ENCODE measurements at regions not wholly inside any gene's neighbourhood (a gene's known extent, or its start where the extent isn't known, plus 50 kb on each side); places are given as distances from the start of the nearest gene placed in this dataset.

DNA sequence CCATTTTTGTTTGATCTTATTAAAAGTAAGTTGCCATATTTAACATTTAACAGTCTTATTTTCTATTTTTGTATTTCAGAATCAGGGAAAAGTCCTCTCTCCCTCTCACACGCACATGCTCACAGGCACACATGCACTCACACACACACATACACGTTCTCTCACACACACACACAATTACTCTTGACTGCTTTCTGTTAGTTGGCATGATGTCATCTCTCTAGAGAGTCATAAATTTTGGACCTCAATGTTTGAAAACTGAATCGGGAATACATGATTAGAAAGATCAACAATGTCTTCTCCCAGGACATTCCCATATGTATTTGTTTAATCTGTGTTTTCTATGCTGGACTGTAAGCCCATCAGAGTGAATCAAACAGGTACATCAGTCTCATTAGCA lies 165.7 kb upstream of the AHR start:
- DNase-seq: no peak

DNA sequence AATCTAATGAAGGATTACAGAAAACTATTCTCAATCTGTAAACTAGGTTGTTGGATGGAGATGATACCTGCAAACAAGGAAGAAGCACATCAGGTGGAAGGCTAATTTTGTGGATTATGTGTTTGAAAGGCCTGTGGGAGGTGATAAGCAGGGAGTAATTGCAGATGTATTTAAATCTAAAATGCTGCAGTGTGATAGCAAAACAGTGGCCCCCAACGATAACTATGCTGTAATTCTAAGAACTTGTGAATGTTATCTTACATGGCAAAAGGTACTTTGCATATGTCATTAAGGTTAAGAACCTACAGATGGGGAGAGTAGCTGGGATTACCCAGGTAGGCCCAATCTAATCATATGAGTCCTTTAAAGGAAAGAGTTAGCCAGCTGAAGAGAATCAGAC lies 164.5 kb upstream of the AHR start:
- no peak for DNase-seq

DNA sequence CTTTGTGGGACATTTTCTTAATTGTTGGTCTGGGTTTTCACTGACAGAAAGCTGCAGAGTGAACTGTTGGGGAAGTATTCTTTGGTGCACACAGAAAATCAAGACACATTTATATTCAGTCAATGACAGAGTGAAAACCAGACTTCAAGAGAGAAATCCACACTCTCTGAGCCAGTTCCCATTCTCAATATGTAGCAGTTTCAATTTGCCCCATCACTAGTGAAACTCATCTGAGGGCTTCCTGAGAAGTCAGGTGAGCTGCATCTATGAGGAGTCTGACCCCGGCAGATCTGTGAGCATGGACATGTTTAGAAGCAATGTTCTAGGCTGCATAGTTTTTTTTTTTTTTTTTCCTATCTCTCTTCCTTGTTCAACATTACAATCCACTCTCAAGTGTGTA lies 163.7 kb upstream of the AHR start:
- DNase-seq: no peak

DNA sequence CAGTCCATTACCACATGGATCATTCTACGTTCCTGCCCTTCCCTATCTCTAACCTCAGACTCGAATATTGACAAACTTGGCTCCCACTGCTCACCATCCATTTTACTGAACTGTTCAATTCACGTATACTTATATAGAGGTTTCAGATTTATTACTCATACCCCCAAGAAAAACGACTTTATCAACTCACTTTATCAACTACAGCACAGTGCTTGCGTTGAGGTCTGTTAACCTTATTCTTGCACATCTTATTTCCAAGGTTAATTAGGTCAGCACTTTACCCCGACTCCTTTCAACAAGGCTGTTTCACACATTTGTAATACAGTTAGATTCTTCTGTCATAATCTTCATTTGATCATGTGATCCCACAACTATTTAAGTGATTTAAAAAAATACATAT lies 162.3 kb upstream of the AHR start:
- no peak for DNase-seq

DNA sequence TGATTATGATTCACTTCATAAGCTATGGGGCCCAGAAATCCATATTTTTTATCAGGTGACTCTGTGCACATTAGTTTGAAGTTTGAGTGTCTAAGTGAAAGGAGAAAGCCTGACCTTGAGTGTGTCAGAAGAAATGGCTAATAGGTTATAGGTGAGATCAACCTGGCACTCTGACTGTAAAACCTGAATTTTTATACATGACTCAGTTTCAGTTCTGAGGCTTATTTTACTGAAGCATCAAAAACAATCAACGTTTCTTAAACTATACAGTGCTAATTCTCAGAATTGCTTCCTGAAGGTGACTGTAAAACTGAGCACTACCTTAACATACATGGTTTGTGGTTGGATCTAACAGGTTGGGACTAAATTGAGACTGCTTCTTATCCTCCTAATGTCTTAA lies 159.4 kb upstream of the AHR start:
- DNase-seq: no peak

GRCh38 chr7:17140406-17140805 lies 158.0 kb upstream of the AHR start:
- no peak for DNase-seq

DNA sequence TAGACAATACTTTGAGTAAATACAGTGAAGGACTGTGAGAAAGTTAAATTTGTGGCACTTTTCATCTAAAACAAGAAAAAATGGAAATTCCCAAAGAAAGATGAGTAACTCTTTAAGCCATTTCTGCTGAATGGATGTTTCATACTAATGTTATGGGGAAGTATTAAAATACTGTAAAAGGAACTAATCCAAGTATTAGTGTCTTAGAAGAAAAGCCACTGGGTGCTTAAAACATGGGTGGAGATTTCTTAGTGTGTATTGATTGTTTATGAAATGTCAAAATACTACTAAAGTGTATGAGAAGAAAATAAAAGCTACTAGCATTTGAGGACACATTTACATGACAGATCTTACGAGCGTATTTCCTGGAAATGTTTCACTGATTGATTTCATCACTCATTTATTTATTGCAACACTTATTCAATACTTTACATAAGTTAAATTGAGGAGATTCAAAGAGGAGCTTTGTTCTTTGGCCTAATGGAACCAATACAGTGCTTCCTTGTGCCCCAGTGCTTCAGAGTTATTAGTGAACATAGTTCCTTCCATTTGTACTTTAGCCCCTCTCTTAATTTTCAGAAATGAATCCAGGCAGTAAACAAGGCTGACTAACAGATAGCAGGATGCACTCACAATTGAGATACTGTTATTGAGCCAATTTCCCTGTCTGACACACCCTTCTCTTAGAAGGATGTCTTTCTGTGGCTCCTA lies 155.5 kb upstream of the AHR start:
- no peak for DNase-seq

DNA sequence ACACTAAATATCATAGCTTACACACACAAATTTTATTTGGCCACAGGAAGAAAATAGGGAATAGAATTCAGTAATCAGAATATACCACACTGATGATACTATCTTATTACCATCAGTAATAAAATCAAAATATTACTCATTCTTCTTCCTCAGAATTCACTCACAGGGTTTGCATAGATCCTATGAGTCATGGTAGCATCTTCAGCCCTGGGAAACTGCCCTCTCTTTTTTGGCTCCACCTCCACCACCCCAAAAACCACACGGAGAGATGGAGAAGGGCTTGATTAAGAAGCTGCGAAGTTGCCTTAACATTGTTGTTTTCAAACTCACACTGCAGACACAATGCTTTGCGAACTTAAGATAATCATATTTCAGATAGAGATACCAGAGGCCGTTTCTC lies 154.1 kb upstream of the AHR start:
- DNase-seq: no peak

DNA sequence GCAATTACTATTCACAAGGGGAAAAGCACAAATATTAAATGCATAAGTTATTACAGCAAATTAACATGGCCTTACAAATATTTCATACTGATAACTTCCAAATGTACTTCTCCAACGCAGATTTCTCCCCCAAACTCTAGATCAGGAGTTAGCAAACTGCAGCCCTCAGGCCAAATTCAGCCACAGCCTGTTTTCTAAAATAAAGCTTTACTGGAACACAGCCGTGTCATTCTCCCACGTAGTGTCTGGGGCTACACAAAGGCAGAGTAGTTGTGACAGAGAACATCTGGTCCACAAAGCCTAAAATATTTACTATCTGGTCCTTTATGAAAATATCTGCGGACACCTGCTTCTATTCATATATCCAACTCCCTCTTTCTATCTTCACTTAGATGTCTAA lies 151.8 kb upstream of the AHR start:
- DNase-seq: no peak

GRCh38 chr7:17147409-17147808 lies 151.0 kb upstream of the AHR start:
- DNase-seq: no peak

- no peak for DNase-seq
Measured at GRCh38 chr7:17150018-17150417, 148.4 kb upstream of the AHR start.

DNA sequence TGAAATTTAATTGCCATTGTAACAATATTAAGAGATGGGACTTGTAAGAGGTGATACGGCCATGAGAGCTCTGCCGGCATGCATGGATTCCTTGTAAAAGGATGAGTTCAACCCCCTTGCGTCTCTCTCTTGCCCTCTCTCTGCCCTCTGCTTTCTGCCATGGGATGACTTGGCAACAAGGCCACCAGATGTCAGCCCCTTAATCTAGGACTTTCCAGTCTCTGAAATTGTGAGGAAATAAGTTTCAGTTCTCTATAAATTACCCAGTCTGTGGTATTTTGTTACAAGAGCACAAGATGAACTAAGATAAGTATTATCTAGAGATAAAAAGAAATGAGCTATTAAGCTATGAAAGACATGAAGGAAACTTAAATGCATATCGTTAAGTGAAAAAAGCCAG lies 145.7 kb upstream of the AHR start:
- no peak for DNase-seq

DNA sequence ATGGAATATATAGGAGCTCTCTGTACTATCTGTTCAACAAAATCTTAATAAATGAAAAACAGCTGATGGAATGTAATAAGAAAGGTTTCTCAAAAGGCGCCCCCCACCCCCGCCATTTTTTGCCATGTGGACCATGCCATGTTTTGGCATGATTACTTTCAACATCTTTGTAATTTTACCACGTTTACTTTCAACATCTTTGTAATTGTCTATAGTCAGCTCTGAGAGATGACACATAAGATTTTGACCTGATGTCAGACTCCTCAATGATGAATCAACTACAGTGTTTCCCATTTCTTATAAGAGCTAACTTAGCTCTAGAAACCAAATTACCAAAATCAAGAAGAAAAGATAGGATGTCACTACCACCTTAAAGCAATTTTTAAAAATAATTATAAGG lies 144.9 kb upstream of the AHR start:
- DNase-seq: no peak

GRCh38 chr7:17155529-17155928 lies 142.9 kb upstream of the AHR start:
- DNase-seq: no peak

DNA sequence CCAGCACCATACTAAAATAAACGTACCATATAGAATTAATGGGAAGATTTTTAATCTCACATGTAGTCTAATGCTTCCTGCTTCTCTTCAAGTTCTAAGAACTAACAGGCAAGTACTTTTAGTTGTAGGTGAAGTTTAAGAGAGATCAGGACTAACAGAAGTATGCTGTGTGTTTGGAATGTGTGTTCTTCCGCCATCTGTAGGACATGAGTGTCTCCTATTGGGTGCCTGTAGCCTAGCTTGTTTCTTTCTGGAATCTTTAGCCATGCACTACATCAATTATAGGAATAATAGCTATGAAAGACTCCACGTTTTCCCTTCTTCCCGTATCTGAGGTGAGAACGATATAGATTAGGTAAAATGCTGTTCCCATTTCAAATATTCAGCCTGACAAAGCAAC lies 140.2 kb upstream of the AHR start:
- DNase-seq: no peak

- DNase-seq: no peak
Measured at GRCh38 chr7:17159500-17160037, 138.9 kb upstream of the AHR start.

DNA sequence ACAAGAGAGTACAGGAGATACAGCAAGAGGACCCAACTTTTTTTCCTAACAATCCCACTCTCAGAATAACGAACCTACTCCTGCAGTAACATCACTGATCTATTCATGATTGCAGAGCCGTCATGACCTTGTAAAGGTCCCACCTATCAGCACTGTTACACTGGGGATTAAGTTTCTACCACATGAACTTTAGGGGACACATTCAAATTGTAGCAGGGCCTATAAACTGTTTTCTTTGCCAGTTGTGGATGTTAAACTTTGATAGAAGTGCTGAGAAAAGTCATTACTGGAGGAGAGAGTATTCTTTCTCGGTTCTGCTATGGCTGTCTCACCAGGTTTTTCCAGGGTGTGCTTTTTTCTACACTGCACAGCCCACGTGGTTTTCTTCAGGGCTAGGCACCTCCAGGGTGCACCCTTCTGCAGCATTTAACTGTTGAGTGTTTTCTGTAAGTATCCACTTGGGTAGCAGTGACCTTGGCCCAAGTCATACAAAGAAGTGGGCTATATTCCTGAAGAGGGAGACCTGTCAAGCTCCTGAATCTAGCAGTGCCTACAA lies 131.6 kb upstream of the AHR start:
- no peak for DNase-seq

DNA sequence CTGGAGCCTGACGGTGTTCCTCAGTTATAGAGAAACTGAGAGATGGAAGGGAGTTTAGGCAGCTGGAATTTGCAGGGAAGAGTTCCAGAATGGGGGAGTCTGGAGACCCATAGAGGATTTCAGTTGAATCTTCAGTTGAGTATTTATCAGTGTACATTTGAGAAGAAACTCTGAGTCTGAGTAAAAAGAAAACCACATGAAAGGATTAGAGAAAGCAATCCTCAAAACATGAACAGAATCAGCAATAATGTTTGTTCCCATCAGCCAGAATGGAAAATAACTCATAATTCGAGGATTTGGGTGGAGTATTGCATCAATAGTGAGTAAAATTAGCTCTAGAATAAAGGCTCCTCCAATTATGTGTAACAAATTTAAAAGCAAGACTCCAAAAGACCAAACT lies 130.0 kb upstream of the AHR start:
- no peak for DNase-seq

DNA sequence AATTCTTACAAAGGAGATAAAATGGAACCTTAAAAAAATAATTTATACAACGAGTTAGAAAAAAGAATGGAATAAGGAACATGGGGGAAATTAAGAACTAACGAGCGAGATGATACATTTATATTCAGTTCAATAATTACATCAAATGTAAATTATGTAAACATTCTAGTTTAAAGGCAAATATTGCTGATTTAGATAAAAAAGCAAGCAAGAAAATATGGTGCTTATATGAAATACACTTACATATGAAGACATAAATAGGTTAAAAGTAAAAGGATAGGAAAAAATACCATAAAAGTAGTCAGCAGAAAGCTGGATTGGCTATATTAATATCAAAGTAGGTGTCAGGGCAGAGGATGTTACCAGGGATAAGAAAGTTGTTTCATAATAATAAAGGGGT lies 127.0 kb upstream of the AHR start:
- no peak for DNase-seq

GRCh38 chr7:17176371-17177032 lies 122.0 kb upstream of the AHR start:
- DNase-seq: no peak

DNA sequence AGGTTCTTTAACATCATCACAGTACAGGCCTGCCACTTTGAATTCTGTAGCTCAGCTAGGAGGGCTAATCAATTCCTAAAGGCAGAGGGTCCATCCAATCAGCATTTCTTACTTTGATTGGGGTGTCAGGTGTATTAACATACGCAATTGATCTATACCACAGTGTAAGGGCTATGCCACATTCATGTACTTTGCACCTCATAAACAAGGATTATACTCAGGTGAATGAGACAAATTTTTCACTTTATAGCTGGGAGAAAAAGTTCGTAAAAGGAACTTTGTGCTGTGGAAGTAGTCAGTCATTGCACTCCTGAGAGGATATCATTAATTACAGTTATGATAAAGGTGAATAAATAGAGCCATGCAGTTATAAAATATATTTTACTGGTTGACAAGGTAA lies 119.9 kb upstream of the AHR start:
- DNase-seq: no peak

- no peak for DNase-seq
Measured at GRCh38 chr7:17181482-17181881, 117.0 kb upstream of the AHR start.

DNA sequence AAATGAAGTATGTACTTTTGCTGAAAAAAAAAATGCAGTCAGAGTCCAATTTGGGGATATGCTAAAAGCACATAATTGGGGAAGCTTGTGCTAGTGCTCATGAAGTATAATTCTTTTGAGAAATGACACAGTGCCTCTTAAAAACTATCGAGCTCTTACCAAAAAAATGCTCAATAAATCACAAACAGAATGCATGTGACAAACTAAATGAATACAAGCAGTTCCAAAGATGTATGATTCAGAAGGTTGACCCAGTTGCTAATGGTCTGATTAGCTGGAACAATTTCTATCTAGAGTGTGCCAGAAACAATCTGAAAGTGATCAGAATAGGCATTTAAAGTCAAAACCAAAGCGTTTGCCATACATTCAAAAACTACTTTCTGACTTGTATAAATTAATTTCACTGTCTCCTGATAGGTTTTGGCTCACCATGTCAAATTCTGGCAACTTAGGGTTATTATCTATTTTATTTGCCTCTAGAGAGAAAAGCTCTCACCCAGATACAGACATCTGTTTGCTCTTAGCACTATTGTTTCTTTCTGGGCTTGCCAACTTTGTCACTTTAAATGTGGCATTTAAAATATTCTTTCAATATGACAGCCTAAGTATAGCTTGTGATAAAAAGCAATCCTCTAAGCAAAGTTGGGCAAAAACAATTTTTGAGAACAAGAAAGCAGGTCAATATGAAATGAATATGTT lies 114.7 kb upstream of the AHR start:
- DNase-seq: no peak
